H1 (cell line): ENCODE measurements at regions not wholly inside any gene's neighbourhood (a gene's known extent, or its start where the extent isn't known, plus 50 kb on each side); places are given as distances from the start of the nearest gene placed in this dataset.

Source experiments
- CTCF ChIA-PET: fragments of 300-600 bp; sonication (Branson Sonifier 250); formaldehyde crosslinking; loops from one replicate; lab custom pipeline; 2021; ENCODE audit not compliant: partially characterized antibody; lab: Charles Lee
- POLR2A ChIA-PET: fragments of 300-600 bp; sonication (Branson Sonifier 250); formaldehyde crosslinking; loops from one replicate; lab custom pipeline; 2021; ENCODE audit warnings: inconsistent platforms; ENCODE audit not compliant: partially characterized antibody; lab: Charles Lee
- DNase-seq, 2 experiments: peaks; one replicate each; pipeline versions ENCODE4 v3.0.0 to v3.0.0-alpha.2; 2010 to 2022; ENCODE audit warnings: low spot score in 2 of 2, low read depth in 1 of 2, mixed read lengths in 1 of 2
- FAIRE-seq: peaks from 2 replicates; lab custom pipeline; 2011; peaks lifted over from hg19 to GRCh38; lab: Jason Lieb, UNC
- H2AFZ ChIP-seq: 2 replicates; pipeline ENCODE4 v1.8.1; 2012; ENCODE audit warnings: low read length, inconsistent platforms
- H2AK5ac ChIP-seq: 2 replicates; pipeline ENCODE4 v1.6.1; 2013; ENCODE audit warnings: low read depth, low read length
- H2BK120ac ChIP-seq: replicated peaks from 2 replicates; pipeline ENCODE3; 2013; ENCODE audit warnings: low read depth, low read length, inconsistent platforms
- H2BK12ac ChIP-seq: 2 replicates; pipeline ENCODE4 v1.6.1; 2013; ENCODE audit warnings: low read depth, low read length
- H2BK15ac ChIP-seq: 2 replicates; pipeline ENCODE4 v1.6.1; 2013; ENCODE audit warnings: low read length
- H2BK20ac ChIP-seq: 2 replicates; pipeline ENCODE4 v1.6.1; 2013; ENCODE audit warnings: low read length
- H2BK5ac ChIP-seq: 2 replicates; pipeline ENCODE4 v1.6.1; 2013; ENCODE audit warnings: low read depth, low read length
- H3K14ac ChIP-seq: 2 replicates; pipeline ENCODE4 v1.6.1; 2013; ENCODE audit warnings: inconsistent platforms; ENCODE audit not compliant: insufficient read length
- H3K18ac ChIP-seq: 2 replicates; pipeline ENCODE4 v1.6.1; 2013; ENCODE audit warnings: low read length; ENCODE audit errors: extremely low read depth
- H3K23ac ChIP-seq: 2 replicates; pipeline ENCODE4 v1.6.1; 2013; ENCODE audit warnings: inconsistent platforms; ENCODE audit not compliant: insufficient read length
- H3K23me2 ChIP-seq: 2 replicates; pipeline ENCODE4 v1.6.1; 2013; ENCODE audit warnings: low read depth, low read length
- H3K27ac ChIP-seq: 2 replicates; pipeline ENCODE4 v1.6.1; 2011; ENCODE audit warnings: low read depth, low read length, inconsistent platforms
- H3K27me3 ChIP-seq, 4 experiments: replicated peaks in 1 of 4; 1 replicate in 1 of 4; 2 replicates in 3 of 4; pipeline versions ENCODE4 v1.6.1 to v1.8.1; 2011 to 2013; ENCODE audit warnings: low read length in 3 of 4, mild to moderate bottlenecking in 3 of 4, inconsistent platforms in 2 of 4, mixed read lengths in 2 of 4, moderate library complexity in 1 of 4; ENCODE audit not compliant: control insufficient read depth in 3 of 4, insufficient read depth in 3 of 4; ENCODE audit errors: extremely low read depth in 1 of 4
- H3K36me3 ChIP-seq, 4 experiments: 2 replicates each; pipeline versions ENCODE4 v1.6.1 to v1.8.1; 2011 to 2013; ENCODE audit warnings: mild to moderate bottlenecking in 4 of 4, low read length in 3 of 4, moderate library complexity in 2 of 4, control low read depth in 1 of 4, inconsistent platforms in 1 of 4; ENCODE audit not compliant: insufficient read depth in 4 of 4, control insufficient read depth in 2 of 4
- H3K4ac ChIP-seq: replicated peaks from 2 replicates; pipeline ENCODE3; 2013; ENCODE audit warnings: low read length, low read depth, mixed read lengths, inconsistent platforms; ENCODE audit not compliant: insufficient read length
- H3K4me1 ChIP-seq, 4 experiments: replicated peaks in 1 of 4; 1 replicate in 1 of 4; 2 replicates in 3 of 4; pipeline versions ENCODE4 v1.6.1 to v1.8.1; 2011 to 2013; ENCODE audit warnings: low read length in 3 of 4, inconsistent platforms in 2 of 4, mixed read lengths in 1 of 4; ENCODE audit not compliant: insufficient read depth in 4 of 4, control insufficient read depth in 3 of 4
- H3K4me2 ChIP-seq, 2 experiments: 2 replicates each; pipeline versions ENCODE4 v1.6.1 to v1.8.1; 2011 to 2013; ENCODE audit warnings: low read depth in 2 of 2, low read length in 2 of 2, control low read depth in 1 of 2, inconsistent platforms in 1 of 2, mild to moderate bottlenecking in 1 of 2; ENCODE audit not compliant: insufficient read depth in 1 of 2
- H3K4me3 ChIP-seq, 4 experiments: fragments of 200-600, 300-600 bp in 1 of 4; sonication (generic), shearing (Covaris generic), sonication (Bioruptor Twin) in 1 of 4; 2 replicates each; pipeline versions ENCODE4 v1.5.1 to v1.8.1; 2011 to 2016; ENCODE audit warnings: low read length in 4 of 4, low read depth in 3 of 4, control low read depth in 2 of 4, inconsistent platforms in 2 of 4, mild to moderate bottlenecking in 2 of 4, mixed read lengths in 1 of 4, moderate library complexity in 1 of 4; ENCODE audit not compliant: insufficient read depth in 2 of 4; ENCODE audit errors: extremely low read depth in 1 of 4
- H3K56ac ChIP-seq: replicated peaks from 2 replicates; pipeline ENCODE3; 2013; ENCODE audit warnings: low read depth, mild to moderate bottlenecking, mixed read lengths, low read length, inconsistent platforms; ENCODE audit not compliant: insufficient read length
- H3K79me1 ChIP-seq: 2 replicates; pipeline ENCODE4 v1.6.1; 2013; ENCODE audit warnings: low read depth, low read length, control low read depth
- H3K79me2 ChIP-seq, 2 experiments: 2 replicates each; pipeline versions ENCODE4 v1.6.1 to v1.8.1; 2012 to 2013; ENCODE audit warnings: low read length in 2 of 2, mild to moderate bottlenecking in 2 of 2, inconsistent platforms in 1 of 2; ENCODE audit not compliant: insufficient read depth in 2 of 2, control insufficient read depth in 1 of 2
- H3K9ac ChIP-seq, 4 experiments: replicated peaks in 1 of 4; 1 replicate in 1 of 4; 2 replicates in 3 of 4; pipeline versions ENCODE4 v1.6.1 to v1.8.1; 2011 to 2013; ENCODE audit warnings: low read depth in 3 of 4, low read length in 3 of 4, control low read depth in 2 of 4, mild to moderate bottlenecking in 2 of 4, moderate library complexity in 2 of 4, inconsistent platforms in 1 of 4; ENCODE audit errors: extremely low read depth in 1 of 4
- H3K9me3 ChIP-seq, 2 experiments: 2 replicates each; pipeline versions ENCODE4 v1.6.1 to v1.8.1; 2012 to 2013; ENCODE audit warnings: mild to moderate bottlenecking in 2 of 2, moderate library complexity in 2 of 2, control low read depth in 1 of 2, inconsistent platforms in 1 of 2, low read depth in 1 of 2, low read length in 1 of 2, mixed read lengths in 1 of 2; ENCODE audit not compliant: insufficient read depth in 2 of 2
- H4K20me1 ChIP-seq, 2 experiments: replicated peaks in 1 of 2; 2 replicates each; pipeline versions ENCODE3 to v1.8.1; 2011 to 2013; ENCODE audit warnings: inconsistent platforms in 2 of 2, low read length in 2 of 2, mild to moderate bottlenecking in 1 of 2; ENCODE audit not compliant: insufficient read depth in 2 of 2, control insufficient read depth in 1 of 2
- H4K5ac ChIP-seq: 2 replicates; pipeline ENCODE4 v1.6.1; 2013; ENCODE audit warnings: low read length, low read depth, mixed read lengths, inconsistent platforms; ENCODE audit not compliant: insufficient read length
- H4K8ac ChIP-seq: 2 replicates; pipeline ENCODE4 v1.8.0; 2013; ENCODE audit warnings: mild to moderate bottlenecking, moderate library complexity, low read length, inconsistent platforms; ENCODE audit not compliant: insufficient read depth; ENCODE audit errors: extremely low read depth
- H4K91ac ChIP-seq: replicated peaks from 2 replicates; pipeline ENCODE3; 2013; ENCODE audit warnings: low read length, mixed read lengths, inconsistent platforms; ENCODE audit not compliant: insufficient read length
- ASH2L ChIP-seq: fragments of 200-600, 300-600 bp; sonication (generic); IDR thresholded peaks from one replicate; pipeline ENCODE4 v1.7.1; 2017; ENCODE audit warnings: low read length
- BCL11A ChIP-seq, 2 experiments: IDR thresholded peaks; one replicate each; pipeline ENCODE4 v1.6.1; 2011; ENCODE audit warnings: low read depth in 2 of 2, low read length in 2 of 2, mild to moderate bottlenecking in 2 of 2
- BRCA1 ChIP-seq: IDR thresholded peaks from 2 replicates; pipeline ENCODE4 v1.6.1; 2012; ENCODE audit warnings: low read depth, low read length, improper control_type of control experiment
- CBX5 ChIP-seq: fragments of 300-800, 300-1000 bp; sonication (generic); IDR thresholded peaks from 2 replicates; pipeline ENCODE4 v1.7.1; 2016; ENCODE audit warnings: antibody characterized with exemption, low read length, low read depth
- EGR1 ChIP-seq: IDR thresholded peaks from 2 replicates; pipeline ENCODE4 v1.6.1; 2011; ENCODE audit warnings: low read depth, low read length, borderline replicate concordance
- KDM4A ChIP-seq: IDR thresholded peaks from one replicate; pipeline ENCODE4 v1.7.1; 2012; ENCODE audit warnings: low read depth, mild to moderate bottlenecking, moderate library complexity, low read length, inconsistent platforms; ENCODE audit not compliant: severe bottlenecking
- SIN3A ChIP-seq, 2 experiments: IDR thresholded peaks in 1 of 2; conservative IDR thresholded peaks in 1 of 2; 2 replicates each; pipeline ENCODE4 v1.6.1; 2011 to 2012; ENCODE audit warnings: low read length in 2 of 2, improper control_type of control experiment in 1 of 2, low read depth in 1 of 2, mild to moderate bottlenecking in 1 of 2
- WGBS, 2 experiments: shearing (Covaris generic) in 1 of 2; methylation state at CpG; one replicate each; pipeline versions ENCODE4 v1.1.6 to v1.1.7; 2013 to 2015; ENCODE audit warnings: low lambda C conversion rate in 2 of 2, mixed read lengths in 2 of 2, inconsistent platforms in 1 of 2, low coverage in 1 of 2, missing lambda C conversion rate in 1 of 2; ENCODE audit not compliant: insufficient replicate concordance in 2 of 2, insufficient coverage in 1 of 2, insufficient read length in 1 of 2; ENCODE audit errors: extremely low coverage in 1 of 2, missing lambda C conversion rate in 1 of 2; 5-methylcytosine and 5-hydroxymethylcytosine counted together

DNA sequence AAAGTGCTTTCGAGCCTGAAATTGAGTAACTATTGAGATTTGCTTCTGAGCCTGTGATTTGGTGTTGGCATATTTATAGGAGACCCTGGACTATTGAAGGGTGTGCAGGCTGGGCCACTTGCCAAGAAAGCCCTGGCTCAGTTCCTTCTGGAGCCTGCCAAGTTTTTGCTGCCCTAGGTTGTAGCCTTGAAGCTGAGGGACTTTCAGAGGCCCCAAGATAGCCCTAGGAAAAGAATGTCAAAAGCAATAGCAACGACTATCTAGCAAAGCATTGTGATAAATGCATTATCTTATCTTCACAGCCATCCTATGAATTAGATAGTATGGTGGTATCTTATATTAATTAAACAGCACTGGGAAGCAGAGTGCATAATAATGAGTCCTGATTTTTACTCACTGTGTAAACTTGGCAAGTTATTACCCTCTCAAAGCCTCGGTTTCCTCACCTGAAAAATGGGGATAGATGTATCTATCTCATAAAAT lies 473.7 kb upstream of the PODXL start:
- no peak overlapping the region for H3K27ac ChIP-seq
- H3K18ac ChIP-seq: no peak overlapping the region
- no peak for TF ChIP-seq KDM4A
- no peak for TF ChIP-seq ASH2L
- TF ChIP-seq SIN3A (conservative IDR thresholded peaks at IDR 0.05 in 1 of 2, IDR thresholded peaks at IDR 0.05 in 1 of 2; ENCODE audit: low read depth in 1 of 2, low read length in 2 of 2): no peak
- no peak for TF ChIP-seq BRCA1
- no peak for TF ChIP-seq CBX5
- TF ChIP-seq BCL11A (IDR thresholded peaks at IDR 0.05; ENCODE audit: low read depth in 2 of 2, low read length in 2 of 2): no peak
- no peak for TF ChIP-seq EGR1
- TF ChIP-seq, all 59 proteins: peak for 0
- H3K4me3 ChIP-seq: no peak overlapping the region
- H3K79me1 ChIP-seq: no peaks in the 10 kb centered on the region
- no peak overlapping the region for H2BK15ac ChIP-seq
- no peak overlapping the region for H2BK20ac ChIP-seq
- no peak overlapping the region for H2BK12ac ChIP-seq
- 90% methylated on average over 3 of the region's 3 CpGs; no CpG with 5 or more reads in 1 of the 2 experiments for WGBS, 2 experiments
- H2BK120ac ChIP-seq: no peak overlapping the region
- no peaks in the 10 kb centered on the region for H3K9me3 ChIP-seq
- FAIRE-seq (no peak), DNase-seq (no peak)
- H3K56ac ChIP-seq: no peak overlapping the region
- no peak overlapping the region for H2BK5ac ChIP-seq
- no peaks in the 10 kb centered on the region for H4K20me1 ChIP-seq
- H3K23ac ChIP-seq: no peak overlapping the region
- no peak overlapping the region for H4K8ac ChIP-seq
- H3K4ac ChIP-seq: no peak overlapping the region
- H3K4me1 ChIP-seq: no peaks in the 10 kb centered on the region
- H4K91ac ChIP-seq: no peak overlapping the region
- H3K36me3 ChIP-seq: no peaks in the 10 kb centered on the region
- no peak overlapping the region for H2AK5ac ChIP-seq
- no peak overlapping the region for H3K4me2 ChIP-seq
- H3K23me2 ChIP-seq: no peaks in the 10 kb centered on the region; the same call in 1 of the 2 replicates
- POLR2A ChIA-PET: no interaction called here
- H4K5ac ChIP-seq: no peak overlapping the region
- H3K27me3 ChIP-seq: no peaks in the 10 kb centered on the region
- H3K9ac ChIP-seq: no peak overlapping the region
- H2AFZ ChIP-seq: no peak overlapping the region
- CTCF ChIA-PET: no interaction called here
- H3K79me2 ChIP-seq: no peaks in the 10 kb centered on the region
- H3K14ac ChIP-seq: no peak overlapping the region
